ENCODE measurements at regions not wholly inside any gene's neighbourhood (a gene's known extent, or its start where the extent isn't known, plus 50 kb on each side); places are given as distances from the start of the nearest gene placed in this dataset.

- DNase-seq (ENCODE audit: low spot score) = no peak
- peaks cover 30% of the 10 kb centered on the region for H3K9me3 Mint-ChIP-seq (ENCODE audit: low read depth)
- H3K36me3 Mint-ChIP-seq (ENCODE audit: low read depth) = peaks cover 14% of the 10 kb centered on the region
- H3K27ac Mint-ChIP-seq (ENCODE audit: unreplicated experiment) = no peak overlapping the region
- no peak overlapping the region for H3K4me3 Mint-ChIP-seq (ENCODE audit: unreplicated experiment)
- TF ChIP-seq CTCF (IDR thresholded peaks at IDR 0.05) = no peak
- H3K4me1 Mint-ChIP-seq (ENCODE audit: low read depth) = peaks cover 12% of the 10 kb centered on the region
- H3K27me3 Mint-ChIP-seq (ENCODE audit: low read depth) = no peaks in the 10 kb centered on the region
Measured at GRCh38 chr21:38887749-38888148, 82.0 kb downstream of the ETS2 start.

GRCh38 chr21:38887062-38887686 is 81.4 kb downstream of the ETS2 start:
- H3K27me3 Mint-ChIP-seq (ENCODE audit: low read depth) = no peaks in the 10 kb centered on the region
- H3K4me1 Mint-ChIP-seq (ENCODE audit: low read depth) = peaks cover 12% of the 10 kb centered on the region
- H3K27ac Mint-ChIP-seq (ENCODE audit: unreplicated experiment) = no peak overlapping the region
- H3K4me3 Mint-ChIP-seq (ENCODE audit: unreplicated experiment) = no peak overlapping the region
- no peak for TF ChIP-seq CTCF (IDR thresholded peaks at IDR 0.05)
- H3K9me3 Mint-ChIP-seq (ENCODE audit: low read depth) = peaks cover 30% of the 10 kb centered on the region
- H3K36me3 Mint-ChIP-seq (ENCODE audit: low read depth) = peaks cover 14% of the 10 kb centered on the region
- DNase-seq (ENCODE audit: low spot score) = no peak

GRCh38 chr21:38885909-38886308 is 80.2 kb downstream of the ETS2 start:
- no peak overlapping the region for H3K4me3 Mint-ChIP-seq (ENCODE audit: unreplicated experiment)
- H3K27ac Mint-ChIP-seq (ENCODE audit: unreplicated experiment) = no peak overlapping the region
- TF ChIP-seq CTCF (IDR thresholded peaks at IDR 0.05) = no peak
- H3K36me3 Mint-ChIP-seq (ENCODE audit: low read depth) = peaks cover 18% of the 10 kb centered on the region
- H3K27me3 Mint-ChIP-seq (ENCODE audit: low read depth) = no peaks in the 10 kb centered on the region
- H3K9me3 Mint-ChIP-seq (ENCODE audit: low read depth) = peaks cover 39% of the 10 kb centered on the region
- peaks cover 12% of the 10 kb centered on the region for H3K4me1 Mint-ChIP-seq (ENCODE audit: low read depth)
- DNase-seq (ENCODE audit: low spot score) = no peak

GRCh38 chr21:38884440-38884839 is 78.7 kb downstream of the ETS2 start:
- Mint-ChIP-seq H3K36me3 (ENCODE audit: low read depth) (peaks cover 19% of the 10 kb centered on the region), H3K9me3 (ENCODE audit: low read depth) (peaks cover 54% of the 10 kb centered on the region), H3K4me1 (ENCODE audit: low read depth) (peaks cover 10% of the 10 kb centered on the region), H3K4me3 (ENCODE audit: unreplicated experiment) (no peak overlapping the region), H3K27me3 (ENCODE audit: low read depth) (no peaks in the 10 kb centered on the region), H3K27ac (ENCODE audit: unreplicated experiment) (no peak overlapping the region)
- DNase-seq (ENCODE audit: low spot score) = no peak
- TF ChIP-seq CTCF (IDR thresholded peaks at IDR 0.05) = no peak

GRCh38 chr21:38883142-38883541 is 77.4 kb downstream of the ETS2 start:
- no peaks in the 10 kb centered on the region for H3K4me1 Mint-ChIP-seq (ENCODE audit: low read depth)
- peaks cover 57% of the 10 kb centered on the region for H3K9me3 Mint-ChIP-seq (ENCODE audit: low read depth)
- no peak overlapping the region for H3K27ac Mint-ChIP-seq (ENCODE audit: unreplicated experiment)
- no peak overlapping the region for H3K4me3 Mint-ChIP-seq (ENCODE audit: unreplicated experiment)
- peaks cover 19% of the 10 kb centered on the region for H3K36me3 Mint-ChIP-seq (ENCODE audit: low read depth)
- no peaks in the 10 kb centered on the region for H3K27me3 Mint-ChIP-seq (ENCODE audit: low read depth)
- TF ChIP-seq CTCF (IDR thresholded peaks at IDR 0.05) = no peak
- DNase-seq (ENCODE audit: low spot score) = no peak
